Uterus (tissue), 3 donors: ENCODE measurements at regions not wholly inside any gene's neighbourhood (a gene's known extent, or its start where the extent isn't known, plus 50 kb on each side); places are given as distances from the start of the nearest gene placed in this dataset.

Experiments
- DNase-seq, 2 donors: peaks; one replicate each; pipeline ENCODE4 v3.0.0-alpha.2; 2019 to 2020
- H3K27ac ChIP-seq, 2 donors: fragments of 200-600 bp; sonication (generic); 1 replicate in 1 of 2; 2 replicates in 1 of 2; pipeline ENCODE4 v1.5.1; 2016 to 2018
- H3K27me3 ChIP-seq, 2 donors: fragments of 200-600 bp; sonication (generic); one replicate each; pipeline ENCODE4 v1.5.1; 2018 to 2019; ENCODE audit warnings: control low read depth in 1 of 2
- H3K36me3 ChIP-seq, 2 donors: fragments of 200-600 bp; sonication (generic); one replicate each; pipeline ENCODE4 v1.5.1; 2019; ENCODE audit warnings: control low read depth in 1 of 2
- H3K4me1 ChIP-seq, 2 donors: fragments of 200-600 bp; sonication (generic); one replicate each; pipeline ENCODE4 v1.5.1; 2018 to 2019; ENCODE audit warnings: control low read depth in 1 of 2
- H3K4me3 ChIP-seq, 2 donors: fragments of 200-600 bp; sonication (generic); 1 replicate in 1 of 2; 2 replicates in 1 of 2; pipeline ENCODE4 v1.5.1; 2018 to 2019; ENCODE audit warnings: mild to moderate bottlenecking in 1 of 2
- H3K9me3 ChIP-seq, 2 donors: fragments of 200-600 bp; sonication (generic); one replicate each; pipeline ENCODE4 v1.5.1; 2019; ENCODE audit warnings: control low read depth in 1 of 2
- POLR2A ChIP-seq, 2 donors: fragments of 450-650 bp; IDR thresholded peaks; one replicate each; pipeline ENCODE4 v1.6.1; 2016; ENCODE audit warnings: antibody characterized with exemption in 2 of 2, mild to moderate bottlenecking in 1 of 2, moderate library complexity in 1 of 2
- intact Hi-C: fragments of 100-400 bp; cut with DNase I; formaldehyde crosslinking; loops from one replicate; pipeline ENCODE4 v1.15.1; 2023; ENCODE audit warnings: low total_unique reads
- TF ChIP-seq, protein P1 (sequence below), 4 experiments: fragments of 200-600 bp in 2 of 4; fragments of 450-650 bp in 2 of 4; sonication (generic) in 2 of 4; IDR thresholded peaks; one replicate each; pipeline ENCODE4 v1.5.1; 2016 to 2019; ENCODE audit warnings: antibody characterized with exemption in 4 of 4, mild to moderate bottlenecking in 2 of 4, moderate library complexity in 1 of 4
- donor health status: DM: yes; HTN: yes; CAD: no.

DNA sequence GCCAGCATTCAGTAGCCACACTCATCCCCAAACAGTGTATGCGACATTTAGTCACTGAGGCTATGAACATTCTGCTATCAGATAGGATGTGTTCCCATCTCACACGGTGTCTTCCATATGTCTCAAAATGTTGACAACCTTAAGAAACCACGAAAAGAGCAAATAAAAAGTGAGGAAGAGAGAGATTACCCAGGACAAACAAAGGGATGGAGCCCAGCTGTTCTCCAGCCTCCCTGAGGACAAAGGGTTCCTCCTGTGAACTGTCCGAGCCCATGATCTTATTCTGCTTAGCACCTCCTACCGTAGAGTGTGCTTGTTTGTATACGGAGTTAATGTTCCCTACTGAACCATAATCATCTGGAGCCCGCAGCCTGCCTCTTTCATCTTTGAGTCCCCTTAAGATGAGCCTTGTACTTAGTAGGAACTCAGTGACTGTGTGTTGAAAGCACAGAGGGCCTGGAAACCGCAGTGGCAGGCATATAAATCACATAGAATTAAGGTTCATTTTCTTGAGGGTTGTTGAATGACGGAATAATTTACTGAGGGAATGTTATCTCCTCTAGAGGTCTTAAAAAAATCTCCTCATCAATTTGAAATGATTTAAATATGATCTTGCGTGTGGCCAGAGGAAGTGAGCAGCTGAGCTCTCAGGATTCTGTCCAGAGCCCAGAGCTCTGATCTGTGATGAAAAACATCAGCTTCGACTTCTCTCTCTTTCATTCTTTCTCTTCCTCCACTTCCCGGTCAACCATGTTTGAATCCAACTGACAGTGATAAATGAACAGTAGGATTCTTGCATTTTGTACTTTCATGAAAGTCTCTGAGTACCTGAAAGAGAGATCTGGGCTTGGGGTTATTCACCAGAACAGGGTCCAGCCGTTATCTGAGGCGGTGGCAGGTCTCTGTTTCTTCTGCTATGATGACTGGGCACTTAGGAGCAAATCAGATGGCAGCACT is 200.5 kb downstream of the KLF5 start:
- Histone ChIP-seq H3K4me3 (no peak overlapping the region), H3K27ac (peak overlapping the region in 1 of 2 donors; percentile 29), H3K36me3 (no peaks in the 10 kb centered on the region), H3K9me3 (no peaks in the 10 kb centered on the region), H3K27me3 (no peaks in the 10 kb centered on the region), H3K4me1 (no peaks in the 10 kb centered on the region)
- DNase-seq: peak; percentile 20 to 48
- no peak for TF ChIP-seq POLR2A (IDR thresholded peaks at IDR 0.05)
- TF ChIP-seq, protein P1, sequence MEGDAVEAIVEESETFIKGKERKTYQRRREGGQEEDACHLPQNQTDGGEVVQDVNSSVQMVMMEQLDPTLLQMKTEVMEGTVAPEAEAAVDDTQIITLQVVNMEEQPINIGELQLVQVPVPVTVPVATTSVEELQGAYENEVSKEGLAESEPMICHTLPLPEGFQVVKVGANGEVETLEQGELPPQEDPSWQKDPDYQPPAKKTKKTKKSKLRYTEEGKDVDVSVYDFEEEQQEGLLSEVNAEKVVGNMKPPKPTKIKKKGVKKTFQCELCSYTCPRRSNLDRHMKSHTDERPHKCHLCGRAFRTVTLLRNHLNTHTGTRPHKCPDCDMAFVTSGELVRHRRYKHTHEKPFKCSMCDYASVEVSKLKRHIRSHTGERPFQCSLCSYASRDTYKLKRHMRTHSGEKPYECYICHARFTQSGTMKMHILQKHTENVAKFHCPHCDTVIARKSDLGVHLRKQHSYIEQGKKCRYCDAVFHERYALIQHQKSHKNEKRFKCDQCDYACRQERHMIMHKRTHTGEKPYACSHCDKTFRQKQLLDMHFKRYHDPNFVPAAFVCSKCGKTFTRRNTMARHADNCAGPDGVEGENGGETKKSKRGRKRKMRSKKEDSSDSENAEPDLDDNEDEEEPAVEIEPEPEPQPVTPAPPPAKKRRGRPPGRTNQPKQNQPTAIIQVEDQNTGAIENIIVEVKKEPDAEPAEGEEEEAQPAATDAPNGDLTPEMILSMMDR (IDR thresholded peaks at IDR 0.05): no peak
- intact Hi-C loops: no loop called here

DNA sequence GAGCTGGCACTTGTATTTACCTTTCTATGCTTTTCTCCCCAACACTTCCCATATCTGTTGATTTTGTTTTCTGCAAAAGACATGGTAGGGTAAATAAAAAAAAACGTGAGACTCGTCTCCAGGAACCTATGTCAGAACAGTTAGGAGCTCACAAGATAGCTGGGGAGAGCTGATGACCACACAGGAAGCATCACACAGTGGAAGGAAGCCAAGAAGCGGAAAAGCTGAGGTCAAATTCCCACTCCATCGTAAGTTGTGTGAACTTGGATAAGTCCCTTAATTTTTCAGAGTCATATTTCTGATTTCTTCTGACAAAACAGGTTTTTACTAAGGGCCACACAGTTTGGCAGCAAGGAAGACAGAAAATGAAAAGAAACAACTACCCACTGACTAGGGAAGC is 199.6 kb downstream of the KLF5 start:
- Histone ChIP-seq H3K27ac (peak overlapping the region in 1 of 2 donors; percentile 29), H3K36me3 (no peaks in the 10 kb centered on the region), H3K9me3 (no peaks in the 10 kb centered on the region), H3K27me3 (no peaks in the 10 kb centered on the region), H3K4me1 (no peaks in the 10 kb centered on the region), H3K4me3 (no peak overlapping the region)
- intact Hi-C loops: no loop called here
- peak in 1 of 2 donors; percentile 24 for DNase-seq
- TF ChIP-seq, protein P1 (IDR thresholded peaks at IDR 0.05): no peak
- no peak for TF ChIP-seq POLR2A (IDR thresholded peaks at IDR 0.05)

DNA sequence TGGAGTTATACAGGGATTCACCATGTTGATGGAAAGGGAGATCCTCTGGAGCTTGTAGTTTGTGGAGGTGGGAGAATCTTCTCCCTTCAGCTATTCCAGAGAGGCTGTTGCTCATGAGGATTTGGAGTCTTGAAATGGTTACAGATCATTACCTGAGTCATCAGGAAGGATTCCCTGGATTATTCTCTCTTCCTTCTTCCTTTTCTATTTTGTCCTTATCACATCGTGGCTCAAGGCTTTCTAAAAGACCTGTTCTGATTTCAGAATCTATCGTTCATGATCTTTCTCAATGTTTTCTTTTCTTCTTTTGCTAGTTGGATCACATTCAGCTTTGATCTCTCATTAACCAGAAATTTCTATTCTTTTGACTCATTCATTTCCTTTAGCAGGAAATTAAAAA is 196.0 kb downstream of the KLF5 start:
- no peaks in the 10 kb centered on the region for H3K9me3 ChIP-seq
- no peaks in the 10 kb centered on the region for H3K27me3 ChIP-seq
- no peaks in the 10 kb centered on the region for H3K36me3 ChIP-seq
- H3K27ac ChIP-seq: no peak overlapping the region
- TF ChIP-seq, protein P1 (IDR thresholded peaks at IDR 0.05): no peak
- TF ChIP-seq POLR2A (IDR thresholded peaks at IDR 0.05): no peak
- H3K4me1 ChIP-seq: no peaks in the 10 kb centered on the region
- no peak overlapping the region for H3K4me3 ChIP-seq
- intact Hi-C loops: no loop called here
- no peak for DNase-seq

DNA sequence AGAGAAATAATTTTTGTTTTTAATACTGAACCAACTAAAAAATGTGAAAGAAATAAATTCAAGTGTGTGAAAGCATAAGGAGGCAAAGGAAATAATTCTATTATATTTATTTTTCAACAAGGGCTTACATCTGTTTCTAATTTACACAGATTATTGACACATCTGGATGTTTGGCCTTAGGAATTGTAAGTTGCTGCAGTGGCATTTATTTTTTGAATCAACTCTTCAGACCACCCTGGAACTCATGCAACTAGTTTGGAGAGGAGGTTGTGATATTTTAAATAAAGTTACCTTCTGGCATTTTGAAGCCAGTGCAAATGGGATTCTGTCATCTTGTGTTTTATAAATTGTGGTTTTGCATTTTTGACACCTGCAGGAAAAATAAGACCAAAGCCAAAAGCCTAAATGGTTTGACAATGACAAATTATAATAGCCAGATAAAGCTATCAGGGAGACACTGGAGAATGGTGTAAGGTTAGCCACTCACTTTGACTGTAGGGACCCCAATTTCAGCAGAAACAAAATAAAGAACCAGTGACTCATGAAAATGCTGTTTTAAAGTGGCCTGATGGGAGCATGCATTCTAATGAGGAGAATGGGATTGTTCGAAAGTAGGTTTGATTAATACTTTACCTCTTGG is 192.9 kb downstream of the KLF5 start:
- Histone ChIP-seq H3K27me3 (no peaks in the 10 kb centered on the region), H3K4me1 (no peaks in the 10 kb centered on the region), H3K27ac (no peak overlapping the region), H3K36me3 (no peaks in the 10 kb centered on the region), H3K4me3 (no peak overlapping the region), H3K9me3 (no peaks in the 10 kb centered on the region)
- intact Hi-C loops: no loop called here
- TF ChIP-seq, protein P1 (IDR thresholded peaks at IDR 0.05): no peak
- TF ChIP-seq POLR2A (IDR thresholded peaks at IDR 0.05): no peak
- DNase-seq: no peak

DNA sequence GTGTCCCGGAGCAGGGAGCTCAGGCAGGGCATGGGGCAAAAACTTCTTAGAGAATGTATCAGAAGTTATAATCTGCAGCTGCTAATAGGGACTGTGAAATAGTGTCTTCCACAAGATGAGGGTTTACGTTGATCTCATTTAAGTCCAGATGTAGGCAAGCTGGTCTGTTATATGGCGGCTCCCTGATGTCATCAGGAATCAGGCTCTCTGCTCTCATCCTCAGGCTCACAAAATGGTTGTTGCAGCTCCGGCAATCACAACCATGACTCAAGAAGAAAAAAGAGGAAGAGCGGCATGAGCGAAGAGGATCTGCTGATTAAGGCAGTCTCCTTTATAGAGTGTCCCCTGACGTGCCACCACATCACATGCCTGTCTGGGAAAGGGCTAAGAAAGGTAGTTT is 191.3 kb downstream of the KLF5 start:
- TF ChIP-seq, protein P1 (IDR thresholded peaks at IDR 0.05): no peak
- no peak for TF ChIP-seq POLR2A (IDR thresholded peaks at IDR 0.05)
- DNase-seq: no peak
- intact Hi-C loops: no loop called here
- Histone ChIP-seq H3K9me3 (no peaks in the 10 kb centered on the region), H3K36me3 (no peaks in the 10 kb centered on the region), H3K27me3 (no peaks in the 10 kb centered on the region), H3K4me1 (no peaks in the 10 kb centered on the region), H3K4me3 (no peak overlapping the region), H3K27ac (no peak overlapping the region)
